Endothelial cell of hepatic sinusoid (primary cell): ENCODE measurements at regions not wholly inside any gene's neighbourhood (a gene's known extent, or its start where the extent isn't known, plus 50 kb on each side); places are given as distances from the start of the nearest gene placed in this dataset.
"Not testable (repeated sequence)": the region's sequence is repeated elsewhere in the genome, so short reads cannot be mapped to it uniquely, and the experiment has no call there.

Source experiments
- in situ Hi-C: cut with HindIII; loops from 2 replicates; pipeline ENCODE4 v1.10.0; 2017; ENCODE audit warnings: low sequenced_read_pairs

DNA sequence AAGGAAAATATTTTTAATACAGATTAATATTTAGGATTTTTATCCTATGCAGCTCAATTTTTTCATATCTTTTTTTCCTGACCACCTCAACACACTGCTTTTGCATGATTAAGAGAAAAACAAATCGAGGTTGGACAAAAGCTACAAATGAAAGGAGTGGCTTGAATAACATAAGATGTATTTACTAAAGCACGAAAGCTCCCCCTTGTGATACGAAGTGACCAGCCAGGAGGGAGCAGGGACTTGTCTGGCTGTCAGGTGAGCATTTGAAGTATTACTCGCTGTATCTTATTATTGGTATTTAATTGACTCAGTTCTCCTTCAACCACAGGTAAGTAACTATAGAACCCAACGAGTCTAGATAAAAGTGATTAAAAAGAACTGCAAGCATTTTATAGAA lies 265.2 kb upstream of the PHF14 start:
- in situ Hi-C loops, result no loop called here

DNA sequence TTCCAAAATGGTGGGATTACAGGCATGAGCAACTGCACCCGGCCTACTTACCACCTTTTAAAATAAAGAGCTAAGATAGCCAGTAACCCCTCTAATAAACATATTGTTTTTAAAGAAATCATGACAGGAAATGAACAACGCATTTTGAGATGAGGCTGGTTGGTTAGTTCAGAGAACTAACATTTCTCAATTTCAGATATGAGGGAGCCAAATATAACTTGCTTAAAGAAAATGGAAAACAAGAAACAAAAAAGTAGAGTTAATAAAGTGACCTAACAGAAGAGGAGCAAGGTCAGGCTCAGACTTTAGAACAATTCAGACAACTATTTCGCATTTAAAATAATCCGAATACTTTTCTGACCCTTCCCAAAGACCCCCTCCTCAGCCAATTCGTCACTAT lies 254.9 kb upstream of the PHF14 start:
- in situ Hi-C loops, result no loop called here

DNA sequence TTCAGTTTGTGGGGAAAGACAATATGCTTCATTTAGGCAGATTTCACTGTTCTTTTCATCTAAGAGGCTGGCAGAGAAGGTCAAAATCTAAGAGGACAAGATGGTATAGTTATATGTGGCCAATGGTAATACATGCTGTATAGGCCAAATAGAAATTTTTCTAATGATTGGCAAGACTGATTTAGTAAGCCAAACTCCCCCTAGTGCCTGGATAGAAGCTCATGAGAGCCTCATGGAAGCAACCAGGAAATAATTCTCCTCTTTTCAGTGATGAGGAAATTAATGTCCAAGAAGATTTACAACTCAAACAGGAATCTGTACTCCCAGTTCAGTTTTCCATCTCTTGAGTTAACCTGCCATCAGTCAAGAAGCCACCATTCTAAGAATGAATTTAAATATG lies 253.6 kb upstream of the PHF14 start:
- in situ Hi-C loops, result no loop called here

DNA sequence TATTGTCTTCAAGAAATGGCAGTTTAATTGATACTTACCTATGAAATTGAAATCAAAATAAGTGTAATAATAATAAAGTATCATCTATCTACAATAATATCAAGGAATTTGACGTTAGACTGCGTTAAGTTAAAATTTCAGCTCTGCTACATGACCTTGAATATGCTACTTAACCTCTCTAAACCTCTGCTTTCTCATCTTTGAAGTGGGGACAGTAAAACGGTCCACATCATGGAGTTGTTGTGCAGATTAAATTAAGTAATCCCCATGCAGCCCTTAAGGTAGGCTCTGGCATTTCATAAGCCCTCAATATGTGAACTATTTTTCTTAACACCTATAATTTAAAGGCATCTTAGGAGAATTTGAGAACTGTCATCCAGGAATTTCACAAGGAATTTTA lies 252.4 kb upstream of the PHF14 start:
- in situ Hi-C loops, result no loop called here

DNA sequence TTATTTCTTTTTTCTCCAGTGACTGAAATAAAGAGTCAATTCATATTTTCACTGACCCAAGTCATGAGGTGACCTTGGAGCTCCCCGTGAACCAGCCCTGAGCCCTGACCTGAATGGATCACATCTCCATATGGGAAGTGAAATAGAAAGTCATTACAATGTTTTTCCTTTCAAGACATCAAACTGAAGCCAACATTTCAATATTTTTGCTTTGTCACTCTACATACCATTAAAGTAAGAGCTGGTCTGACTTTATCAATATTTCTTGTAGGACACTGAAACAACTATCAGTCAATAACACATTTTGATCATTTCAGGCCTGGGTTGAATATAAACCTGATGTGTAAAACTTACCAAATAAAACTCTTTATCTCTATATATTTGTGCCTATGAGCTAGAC lies 249.8 kb upstream of the PHF14 start:
- in situ Hi-C loops, result no loop called here

DNA sequence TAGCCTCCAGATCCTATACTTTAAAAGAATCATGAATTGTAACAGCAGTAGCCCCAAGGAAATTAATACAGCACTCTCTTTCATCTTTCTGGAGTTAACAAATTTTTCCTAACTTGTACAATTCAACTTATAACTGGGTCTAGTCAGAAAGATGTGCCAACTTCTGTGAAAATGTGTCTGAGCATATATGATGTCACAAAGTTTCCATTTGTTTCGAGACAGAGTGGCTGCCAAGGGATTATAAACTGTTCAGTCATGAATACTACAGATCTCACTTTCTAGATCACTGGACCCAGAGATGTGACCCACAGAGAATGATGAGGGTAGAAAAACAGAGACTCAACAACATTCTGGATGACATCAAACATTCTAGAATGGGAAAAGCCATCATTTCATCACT lies 249.2 kb upstream of the PHF14 start:
- in situ Hi-C loops, result no loop called here

DNA sequence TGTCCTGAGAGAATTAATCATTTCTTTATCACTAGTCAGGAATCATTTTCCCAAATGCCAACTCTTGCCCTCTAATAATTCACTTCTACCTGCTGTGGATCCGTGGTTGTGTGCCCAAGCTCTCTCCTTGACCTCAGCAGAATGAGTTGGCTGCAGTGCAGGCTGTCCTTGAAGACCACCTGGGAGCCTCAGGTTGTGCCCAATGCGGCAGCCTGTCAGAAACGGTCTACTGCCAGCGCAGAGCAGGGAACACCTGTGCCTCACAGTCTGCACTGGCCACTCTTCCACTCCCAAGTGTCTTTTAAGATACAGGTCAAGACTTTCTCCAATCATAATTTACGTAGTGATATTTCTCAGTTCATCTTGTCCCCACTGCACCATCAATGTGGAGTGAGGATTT lies 246.0 kb upstream of the PHF14 start:
- in situ Hi-C loops, result no loop called here

DNA sequence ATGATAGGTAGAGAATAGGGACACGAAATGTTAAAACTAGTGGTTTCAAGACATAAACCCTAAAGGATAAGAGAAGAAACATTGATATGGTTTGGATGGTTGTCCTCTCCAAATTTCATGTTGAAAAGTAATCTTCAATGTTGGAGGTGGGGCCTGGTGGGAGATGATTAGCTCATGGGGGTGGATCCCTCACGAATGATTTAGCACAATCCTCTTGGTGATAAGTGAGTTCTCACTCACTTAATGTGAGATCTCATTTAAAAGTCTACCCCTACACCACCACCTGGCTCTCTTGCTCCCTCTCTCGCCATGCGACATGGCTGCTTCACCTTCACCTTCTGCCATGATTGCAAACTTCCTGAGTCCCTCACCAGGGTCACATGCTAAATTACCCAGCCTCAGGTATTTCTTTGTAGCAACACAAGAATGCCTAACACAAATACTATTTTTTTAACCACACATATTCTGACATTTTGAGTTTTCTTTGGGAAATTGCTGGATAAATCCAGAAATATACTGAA lies 242.4 kb upstream of the PHF14 start:
- in situ Hi-C loops, result no loop called here

DNA sequence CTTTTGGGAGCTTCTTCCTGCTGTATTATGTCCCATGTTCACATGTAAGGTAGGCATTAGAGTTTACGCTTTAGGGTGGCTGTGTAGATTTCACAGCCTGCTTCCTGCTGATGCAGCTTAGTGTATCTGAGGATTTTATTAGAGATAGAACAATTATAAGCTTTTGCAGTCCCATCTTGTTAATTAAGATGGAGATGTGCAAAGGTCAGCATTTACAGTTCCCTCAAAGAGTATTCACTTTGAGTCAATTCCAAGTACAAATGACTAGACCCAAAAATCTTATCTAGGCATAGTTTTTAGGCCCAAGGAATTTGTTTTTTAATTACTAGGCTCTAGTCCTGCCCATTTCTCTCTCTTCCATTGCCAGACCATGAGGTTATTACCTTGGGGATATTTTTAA lies 239.9 kb upstream of the PHF14 start:
- in situ Hi-C loops, result no loop called here

DNA sequence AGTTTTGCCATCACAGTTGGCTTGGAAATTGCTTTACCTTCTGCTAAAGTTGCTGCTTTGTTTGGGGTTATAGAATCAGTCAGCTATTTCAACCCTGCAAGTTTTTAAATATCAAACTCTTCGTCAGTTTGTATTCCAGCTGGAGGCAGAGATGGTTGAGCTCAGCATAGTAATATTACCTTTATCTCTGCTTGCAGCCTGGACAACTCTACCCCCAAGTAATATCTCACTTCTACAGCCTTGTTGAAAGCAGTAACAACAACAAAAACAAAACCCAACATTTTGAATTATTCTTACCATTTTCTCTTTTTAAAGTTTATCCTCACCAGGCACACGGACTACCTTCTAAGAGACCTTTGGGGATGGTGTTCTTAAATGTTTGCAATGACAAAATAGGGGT lies 239.1 kb upstream of the PHF14 start:
- in situ Hi-C loops, result no loop called here

DNA sequence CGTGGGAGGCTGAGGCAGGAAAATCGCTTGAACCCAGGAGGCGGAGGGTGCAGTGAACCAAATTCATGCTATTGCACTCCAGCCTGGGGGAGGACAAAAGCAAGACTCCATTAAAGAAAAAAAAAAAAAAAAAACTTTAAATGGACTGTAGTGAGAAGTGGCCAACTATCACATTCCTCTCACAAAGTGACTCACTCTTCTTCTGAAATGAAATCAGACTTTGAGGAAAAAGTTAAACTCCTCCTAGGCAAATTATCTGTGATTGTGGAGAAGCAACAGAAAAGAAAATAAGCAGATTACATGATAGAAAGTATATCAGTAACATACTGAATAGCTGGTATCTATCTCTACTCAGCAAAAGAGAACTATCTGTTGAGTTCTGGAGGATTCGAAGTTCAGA lies 234.3 kb upstream of the PHF14 start:
- in situ Hi-C loops, result no loop called here

DNA sequence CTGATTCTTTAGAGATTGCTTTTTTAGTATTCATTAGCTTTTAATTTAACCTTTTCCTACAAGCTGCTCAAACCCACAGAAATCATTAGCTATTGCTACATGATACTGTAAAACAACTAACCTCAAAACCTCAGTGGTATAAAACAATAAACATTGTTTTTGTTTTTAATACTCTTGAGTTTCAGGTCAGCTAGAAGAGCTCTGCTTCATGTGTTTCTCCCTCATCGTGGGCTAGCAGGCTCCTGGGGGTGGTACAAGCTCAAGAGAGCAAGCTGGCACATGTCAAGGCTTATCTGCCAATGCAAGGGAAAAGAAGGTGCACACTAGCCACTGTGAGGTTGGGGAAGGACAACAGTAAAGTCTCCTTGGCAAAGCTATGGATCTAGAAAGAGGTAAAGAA lies 232.9 kb upstream of the PHF14 start:
- in situ Hi-C loops, result no loop called here

DNA sequence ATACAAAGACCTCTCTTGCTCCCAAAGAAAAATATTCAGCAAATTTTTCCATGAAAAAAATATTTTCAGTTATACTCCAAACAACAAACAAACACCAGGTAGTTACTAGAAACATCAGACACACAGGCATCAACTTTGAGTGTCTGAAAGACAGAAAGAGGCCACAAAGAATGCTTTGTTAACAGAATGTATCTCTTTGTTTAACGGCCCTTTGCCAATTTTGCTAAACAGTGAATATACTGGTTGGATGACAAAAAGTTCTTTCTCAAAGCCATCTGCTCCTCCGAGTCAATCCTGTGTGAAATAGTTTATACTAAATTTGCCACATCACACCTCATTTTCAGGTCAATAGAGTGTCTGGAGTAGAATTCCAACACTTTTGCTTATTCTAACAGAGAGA lies 216.7 kb upstream of the PHF14 start:
- in situ Hi-C loops, result no loop called here

DNA sequence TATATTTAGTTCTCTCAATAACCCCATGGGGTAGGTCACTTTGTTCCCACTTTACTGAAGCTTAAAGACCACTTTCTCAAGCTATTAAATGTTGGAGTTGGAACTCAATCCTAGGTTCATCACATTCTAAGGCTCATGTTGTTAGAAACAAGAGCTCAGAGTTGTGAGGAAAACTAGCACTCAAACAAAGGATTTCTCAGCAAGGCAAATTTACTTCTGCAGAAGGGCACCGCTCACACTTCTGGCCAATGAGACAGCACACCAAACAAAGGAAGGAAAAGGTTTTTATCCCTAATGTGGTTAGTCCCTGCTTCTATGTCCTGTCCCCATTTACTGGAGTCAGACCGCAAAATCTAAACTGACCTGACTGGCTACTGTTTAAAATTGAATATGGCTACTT lies 214.6 kb upstream of the PHF14 start:
- in situ Hi-C loops, result no loop called here

DNA sequence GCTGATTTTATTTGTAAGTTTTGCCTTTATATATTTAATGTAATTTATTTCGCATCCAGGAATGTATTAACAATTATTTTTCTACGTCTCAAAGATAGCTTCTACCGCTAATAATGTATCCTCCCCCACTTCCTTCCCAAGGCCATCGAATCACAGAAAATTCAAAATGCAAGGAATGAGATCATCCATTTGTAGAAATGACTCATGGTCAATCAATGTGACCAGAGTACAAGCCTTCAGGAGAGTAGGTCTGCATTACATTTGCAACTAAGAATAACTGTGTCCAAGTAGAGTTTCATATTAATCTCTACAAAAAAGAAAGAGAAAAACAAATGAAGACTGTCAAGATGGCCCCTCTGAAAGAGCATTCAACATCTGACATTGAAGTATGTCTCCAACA lies 205.9 kb upstream of the PHF14 start:
- in situ Hi-C loops, result no loop called here

DNA sequence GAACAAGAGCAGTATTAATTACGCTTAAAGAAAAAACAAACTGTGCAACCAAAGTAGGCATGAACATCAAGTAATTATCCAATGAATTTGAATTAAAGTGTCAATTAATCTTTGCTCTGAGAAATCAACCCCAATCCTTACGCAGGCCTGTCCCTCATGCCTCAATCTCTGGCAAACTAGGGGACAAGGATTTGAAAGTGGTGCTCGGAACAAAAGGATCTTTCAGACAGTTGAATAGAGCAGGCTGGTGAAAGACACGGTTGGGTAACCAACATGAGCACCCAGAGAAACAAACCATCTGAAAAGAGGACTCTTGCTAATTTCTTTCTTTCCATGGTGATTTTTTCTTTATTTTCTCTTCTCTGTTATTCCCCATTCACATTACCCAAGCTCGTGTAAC lies 203.5 kb upstream of the PHF14 start:
- in situ Hi-C loops, result no loop called here

DNA sequence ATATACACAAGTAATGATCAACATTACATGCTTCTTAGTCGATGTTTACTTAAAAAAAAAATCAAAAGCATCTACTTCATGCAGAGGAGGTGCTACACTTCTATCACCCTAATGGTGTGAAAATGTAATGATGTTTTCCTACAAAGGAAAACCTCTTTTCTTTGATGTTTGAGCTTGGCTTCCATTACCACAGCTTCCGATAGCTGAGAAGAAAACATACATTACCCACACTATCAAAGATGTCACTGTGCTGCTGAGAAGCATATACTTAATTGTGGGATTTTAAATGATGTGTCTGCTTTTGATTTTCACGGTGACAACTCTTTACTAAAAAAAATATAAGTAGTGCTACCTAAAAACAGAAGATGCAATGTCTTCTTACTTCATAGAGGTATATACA lies 200.2 kb upstream of the PHF14 start:
- in situ Hi-C loops, result no loop called here

DNA sequence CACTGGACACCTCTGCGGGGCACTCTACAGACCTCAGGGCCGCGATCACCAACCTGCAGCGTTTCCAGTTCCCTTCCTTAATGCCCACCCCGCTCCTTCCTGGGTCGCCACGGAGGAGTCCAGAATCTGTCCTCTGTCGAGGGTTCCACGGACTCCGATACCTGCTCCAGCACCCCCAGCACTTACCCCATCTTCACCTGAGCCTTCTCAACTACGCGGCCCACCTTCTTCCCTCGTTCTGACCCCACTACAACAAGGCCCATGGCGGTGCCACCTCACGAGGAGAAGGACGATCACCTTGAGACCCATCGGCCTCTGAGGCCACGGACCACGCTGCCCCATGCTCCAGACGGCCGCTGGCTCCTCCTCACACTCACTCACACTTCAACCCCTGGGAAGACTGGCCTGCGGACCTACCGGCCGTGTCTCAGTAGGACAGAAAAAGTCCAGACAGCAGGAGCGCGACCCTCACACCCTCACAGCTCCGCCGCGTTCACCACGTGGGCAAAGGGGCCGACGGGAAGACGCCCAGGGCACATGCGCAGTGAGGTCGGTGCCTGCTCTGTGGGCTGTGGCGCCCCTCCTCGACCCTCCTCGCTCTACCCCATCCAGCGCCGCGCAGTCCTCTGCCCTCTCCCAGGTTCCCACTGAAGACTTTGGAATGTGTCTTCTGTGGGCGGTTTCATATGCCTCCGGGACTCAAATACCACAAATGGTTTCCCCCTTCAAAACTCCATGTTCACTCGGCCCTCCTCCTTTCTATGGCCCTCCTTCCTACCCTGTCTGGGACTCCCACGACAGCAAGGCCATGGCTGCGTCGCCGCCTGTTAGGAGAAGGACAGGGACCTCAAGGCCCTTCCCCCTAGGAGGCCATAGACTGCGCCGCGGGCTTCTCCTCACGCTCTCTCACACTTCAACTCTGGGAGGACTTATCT lies 193.9 kb upstream of the PHF14 start:
- in situ Hi-C loops, result no loop called here

DNA sequence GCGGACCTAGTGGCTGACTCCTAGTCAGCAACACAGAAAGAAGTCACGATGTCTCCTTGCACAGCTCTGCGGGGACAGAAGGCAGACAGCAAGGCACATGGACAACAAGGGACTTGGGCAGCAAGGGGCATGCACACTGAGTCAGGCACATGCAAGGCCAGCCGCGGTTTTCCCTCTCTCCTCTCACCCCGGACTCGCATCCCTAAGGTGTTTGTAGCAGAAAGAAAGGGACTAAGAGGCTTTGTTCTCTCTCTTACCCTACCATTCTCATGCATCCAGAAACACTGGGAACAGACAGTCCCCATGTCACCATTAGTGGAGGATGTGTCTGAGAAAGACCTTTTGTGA lies 193.3 kb upstream of the PHF14 start:
- in situ Hi-C loops, result no loop called here

DNA sequence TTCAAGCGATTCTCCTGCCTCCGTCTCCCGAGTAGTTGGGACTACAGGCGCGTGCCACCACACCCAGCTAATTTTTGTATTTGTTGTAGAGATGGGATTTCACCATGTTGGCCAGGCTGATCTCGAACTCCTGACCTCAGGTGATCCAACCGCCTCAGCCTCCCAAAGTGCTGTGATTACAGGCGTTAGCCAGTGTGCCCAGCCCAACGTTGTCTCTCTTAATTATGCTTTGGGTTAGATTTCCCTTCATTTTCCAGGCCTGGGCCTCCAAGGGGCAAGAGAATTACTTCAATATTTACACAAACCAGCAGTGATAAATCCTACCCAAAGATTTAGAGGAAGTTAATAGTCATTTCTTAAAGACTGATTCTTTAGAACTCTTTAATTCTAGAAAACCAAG lies 186.7 kb upstream of the PHF14 start:
- in situ Hi-C loops, result not testable (repeated sequence)

DNA sequence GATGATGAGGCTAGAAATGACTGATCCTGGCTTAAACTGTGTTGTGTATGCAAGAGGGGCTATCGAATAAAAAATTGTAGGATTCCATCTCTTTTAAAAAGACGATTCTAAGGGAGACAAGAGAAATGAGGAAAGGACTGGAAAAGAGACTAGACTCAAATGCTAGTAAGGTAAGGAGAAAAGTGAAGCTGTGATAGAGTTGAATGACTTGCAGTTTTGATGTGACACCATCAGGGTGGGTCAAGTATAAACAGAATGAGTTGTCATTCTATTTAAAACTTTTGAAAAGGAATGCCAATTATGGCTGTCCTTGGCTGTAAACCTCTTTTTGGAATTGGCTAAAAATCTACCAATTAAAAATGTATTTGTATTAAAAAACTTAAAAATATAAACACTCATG lies 184.5 kb upstream of the PHF14 start:
- in situ Hi-C loops, result no loop called here

DNA sequence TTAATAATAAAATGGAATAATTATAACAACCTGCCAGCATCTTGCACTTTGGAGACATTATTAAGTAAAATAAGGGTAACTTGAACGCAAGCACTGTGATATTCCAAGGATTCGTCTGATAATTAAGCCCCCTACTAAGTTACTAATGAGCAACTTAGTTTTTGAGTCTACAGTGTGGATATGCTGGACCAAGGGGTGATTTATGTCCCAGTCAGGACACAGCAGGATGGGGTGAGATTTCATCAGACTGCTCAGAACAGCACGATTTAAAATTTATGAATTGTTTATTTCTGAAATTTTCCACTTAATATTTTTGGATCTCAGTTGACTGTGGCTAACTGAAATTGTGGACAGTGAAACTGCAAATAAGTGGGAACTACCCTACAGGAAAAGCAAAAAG lies 182.8 kb upstream of the PHF14 start:
- in situ Hi-C loops, result no loop called here
